GM18868 (cell line): ENCODE measurements at regions not wholly inside any gene's neighbourhood (a gene's known extent, or its start where the extent isn't known, plus 50 kb on each side); places are given as distances from the start of the nearest gene placed in this dataset.
"Not testable (repeated sequence)": the region's sequence is repeated elsewhere in the genome, so short reads cannot be mapped to it uniquely, and the experiment has no call there.

Experiments used
- ATAC-seq: cut with Tn5 transposase; IDR thresholded peaks from one replicate; pipeline ENCODE4 v1.9.1; 2021; ENCODE audit warnings: mild to moderate bottlenecking, moderate library complexity; ENCODE audit not compliant: unreplicated experiment

DNA sequence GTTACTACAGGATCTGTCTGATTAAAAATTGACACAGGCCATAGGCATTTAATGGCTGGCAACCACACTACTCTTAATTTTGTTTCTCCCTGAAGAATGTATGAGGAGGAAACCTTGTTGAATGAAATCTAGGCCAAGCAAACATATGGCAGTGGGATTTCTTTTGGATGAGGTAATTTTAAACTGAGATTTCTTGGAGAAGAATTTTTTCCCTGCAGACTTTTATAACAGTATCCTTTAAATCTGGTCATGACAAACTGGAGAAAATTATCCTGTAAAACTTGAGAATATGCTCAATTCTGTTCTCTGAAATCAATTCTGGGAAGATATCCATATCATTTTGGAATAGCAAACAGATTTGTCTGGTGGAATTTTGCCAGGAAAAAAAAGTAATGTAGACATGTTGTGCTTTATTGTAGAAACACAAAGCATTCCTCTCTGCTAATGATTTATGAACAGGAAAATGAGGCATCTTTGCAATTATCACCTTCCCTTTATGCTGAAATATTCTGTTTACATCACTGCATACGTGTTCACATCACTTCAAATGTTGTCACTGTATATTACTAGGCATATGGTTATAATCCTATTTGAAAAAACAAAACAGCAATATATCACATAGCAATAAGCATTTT lies 108.3 kb upstream of the ARSJ start:
- ATAC-seq: no peak

DNA sequence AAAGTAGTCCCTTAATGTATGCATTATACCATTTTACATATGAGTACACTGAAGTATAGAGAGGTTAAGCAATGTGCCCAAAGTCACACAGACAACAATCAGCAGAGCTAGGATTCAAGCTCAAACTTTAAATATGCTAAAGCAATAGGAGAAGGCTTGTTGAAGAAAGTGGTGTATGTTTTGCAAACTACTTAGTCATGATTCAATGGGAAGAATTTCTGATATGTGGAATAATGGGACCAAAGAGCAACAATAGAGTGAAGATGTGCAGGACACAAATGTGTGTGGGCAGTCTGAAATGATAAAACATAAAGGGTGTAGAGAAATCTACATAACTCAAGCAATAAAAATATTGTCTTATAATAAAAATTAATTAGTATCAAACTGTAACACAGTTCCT lies 109.0 kb upstream of the ARSJ start:
- ATAC-seq: no peak

DNA sequence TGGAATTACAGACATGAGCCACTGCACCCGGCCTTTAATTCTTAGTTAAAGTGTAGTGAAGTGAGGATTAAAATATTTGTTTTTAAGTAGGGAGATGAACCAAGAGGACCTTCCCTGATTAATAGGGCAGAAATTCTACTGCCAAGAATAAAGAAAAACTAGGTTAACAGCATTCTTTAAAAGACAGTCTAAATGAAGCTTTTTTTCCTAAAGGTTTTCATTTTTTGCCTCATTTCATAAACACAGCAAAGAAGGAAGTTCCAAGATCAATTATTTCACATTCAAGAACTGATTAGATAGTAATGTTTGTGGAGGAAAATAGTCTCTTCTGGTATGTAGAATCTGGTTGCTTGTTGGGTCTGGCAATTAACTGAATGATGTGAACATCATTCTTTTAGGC lies 112.1 kb upstream of the ARSJ start:
- no peak for ATAC-seq

DNA sequence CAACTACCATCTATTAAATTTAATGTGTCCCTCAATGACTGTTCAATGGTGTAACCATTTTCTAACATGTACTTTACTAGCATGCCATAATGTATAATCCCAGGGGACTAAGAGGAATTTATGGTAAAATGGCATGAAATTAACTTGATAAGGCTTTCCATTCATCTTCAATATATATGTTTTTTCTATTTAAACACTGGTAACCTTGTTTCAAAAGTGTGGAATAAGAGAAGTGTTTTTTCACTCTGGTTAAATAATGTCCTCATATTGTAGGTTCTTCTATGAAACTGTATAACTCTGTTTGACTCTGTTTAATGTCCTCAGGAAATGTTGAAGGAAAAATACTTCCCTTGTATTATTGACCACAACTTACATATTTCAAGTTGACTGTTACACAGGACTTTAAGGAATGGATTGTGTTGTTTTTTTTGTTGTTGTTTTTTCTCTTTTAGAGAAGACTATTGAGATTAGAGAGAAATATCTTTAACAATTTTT lies 113.8 kb upstream of the ARSJ start:
- ATAC-seq: no peak

DNA sequence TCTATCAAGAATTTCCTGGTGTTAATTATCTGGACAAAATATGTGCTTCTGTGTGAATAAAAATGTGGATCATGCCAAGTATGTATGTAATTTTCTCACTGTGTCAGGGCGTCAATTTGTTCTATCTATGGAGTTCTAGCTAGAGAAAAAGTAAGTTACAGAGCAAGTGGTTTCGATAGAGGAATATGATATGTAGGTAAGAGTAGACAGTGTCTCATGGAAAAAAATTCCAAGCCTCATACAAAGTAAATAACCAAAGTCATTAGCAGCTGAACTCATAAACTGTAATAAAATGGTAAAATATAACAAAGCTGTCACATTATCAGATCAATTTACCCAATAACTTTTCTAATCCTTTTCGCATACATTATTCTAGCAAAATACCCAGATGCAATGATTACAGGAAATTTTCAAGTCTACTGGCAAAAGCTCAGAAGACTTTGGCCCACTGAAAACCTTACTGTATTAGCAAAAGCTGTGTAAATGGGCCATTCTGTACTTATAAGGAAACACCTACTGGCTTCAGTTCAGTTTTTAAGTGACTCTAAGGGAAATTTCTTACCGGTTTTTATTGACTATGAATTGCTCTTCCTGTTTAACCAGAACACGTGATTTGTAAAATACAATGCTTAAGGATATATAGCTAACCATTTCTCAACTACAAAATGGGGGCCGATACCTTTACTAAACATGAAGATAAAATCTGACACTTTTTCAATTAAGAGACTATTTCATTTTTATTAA lies 121.0 kb upstream of the ARSJ start:
- no peak for ATAC-seq

DNA sequence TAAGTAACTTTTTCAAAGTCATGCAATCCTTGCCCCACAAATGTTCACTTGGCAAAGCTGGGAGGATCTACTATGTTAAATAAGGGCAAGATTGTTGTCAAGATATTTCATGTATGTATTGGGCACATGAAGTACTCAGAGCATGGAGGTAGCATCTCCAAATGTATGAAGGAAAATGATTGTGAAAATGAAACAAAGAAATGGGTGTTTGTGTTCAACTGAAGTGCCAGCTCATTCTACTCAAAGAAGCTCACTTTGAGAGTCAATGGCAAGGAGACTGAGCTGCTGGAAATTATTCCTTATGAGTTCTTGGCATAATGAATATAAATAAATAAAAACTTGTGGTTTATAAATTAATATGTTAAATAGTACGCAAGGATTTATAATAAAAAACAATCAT lies 124.5 kb upstream of the ARSJ start:
- no peak for ATAC-seq

DNA sequence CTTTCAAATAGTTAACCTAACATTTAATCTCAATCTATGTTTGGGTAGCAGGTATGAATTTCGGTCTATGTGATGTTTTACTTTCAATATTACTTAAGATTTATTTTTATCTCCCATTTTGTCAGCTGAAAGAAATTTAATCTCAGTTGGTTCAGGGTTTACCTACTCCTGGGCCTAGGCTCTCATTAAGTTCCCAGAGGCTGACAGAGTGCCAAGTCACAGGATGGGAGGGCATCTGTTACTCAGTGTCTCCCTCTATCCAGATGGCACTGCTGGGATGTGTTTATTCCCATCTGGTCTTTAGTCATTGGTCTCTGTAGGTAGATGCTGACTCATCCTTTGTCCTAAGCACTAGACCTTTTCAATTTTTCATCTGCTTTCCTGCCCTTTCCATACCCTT lies 129.4 kb upstream of the ARSJ start:
- ATAC-seq: peak; percentile 40

DNA sequence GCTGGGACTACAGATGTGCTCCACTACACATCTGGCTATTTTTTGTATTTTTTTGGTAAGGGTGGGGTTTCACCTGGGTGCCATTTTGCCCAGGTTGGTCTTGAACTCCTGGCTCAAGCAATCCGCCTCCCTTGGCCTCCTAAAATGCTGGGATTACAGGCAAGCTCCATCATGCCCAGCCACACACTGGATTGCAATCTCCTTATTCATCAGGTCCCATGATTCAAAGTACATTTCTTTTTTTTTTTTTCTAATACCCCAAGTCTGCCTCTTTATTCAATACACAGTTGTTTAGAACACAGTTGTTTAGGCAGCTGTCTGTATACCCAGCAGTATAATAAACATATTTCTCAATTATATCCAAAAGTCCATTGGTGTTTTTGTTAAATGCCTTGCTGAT lies 130.3 kb upstream of the ARSJ start:
- ATAC-seq: no peak

DNA sequence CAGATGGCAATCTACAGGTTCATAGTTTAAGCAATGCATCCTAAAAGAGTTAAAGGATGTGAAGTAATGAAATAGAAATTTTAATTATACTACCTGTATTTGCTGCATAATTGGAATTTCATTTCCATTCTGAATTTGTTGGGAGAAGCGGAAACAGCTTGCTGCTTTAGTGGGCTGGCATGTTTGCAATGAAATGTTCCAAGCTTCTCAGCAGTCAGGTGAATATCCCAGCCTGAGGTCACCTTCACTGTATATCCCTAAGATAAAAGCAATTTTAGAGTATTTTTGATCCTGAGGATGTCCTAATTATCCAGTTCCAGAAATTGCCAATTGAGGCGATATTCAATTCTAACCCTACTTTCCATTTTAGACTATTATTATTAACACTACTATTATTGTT lies 136.1 kb upstream of the ARSJ start:
- ATAC-seq: no peak

DNA sequence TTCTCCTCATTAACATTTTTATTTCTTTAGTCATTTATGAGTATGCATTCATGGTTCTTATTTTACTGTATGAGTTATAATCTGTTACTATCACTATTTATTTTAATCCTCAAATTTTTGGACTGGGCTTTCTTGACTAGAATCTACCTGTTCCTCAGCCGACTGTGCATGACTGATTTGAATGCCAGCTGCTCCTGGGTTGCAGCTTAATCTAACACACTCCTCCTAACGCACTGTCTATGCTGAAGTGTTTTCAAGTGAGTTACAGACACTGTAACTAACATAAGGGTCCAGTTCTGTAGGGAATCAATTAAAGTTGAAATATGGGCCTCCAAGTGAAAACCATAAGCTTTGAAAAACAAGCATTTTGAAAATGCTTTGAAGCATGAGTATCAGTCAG lies 137.4 kb upstream of the ARSJ start:
- no peak for ATAC-seq

DNA sequence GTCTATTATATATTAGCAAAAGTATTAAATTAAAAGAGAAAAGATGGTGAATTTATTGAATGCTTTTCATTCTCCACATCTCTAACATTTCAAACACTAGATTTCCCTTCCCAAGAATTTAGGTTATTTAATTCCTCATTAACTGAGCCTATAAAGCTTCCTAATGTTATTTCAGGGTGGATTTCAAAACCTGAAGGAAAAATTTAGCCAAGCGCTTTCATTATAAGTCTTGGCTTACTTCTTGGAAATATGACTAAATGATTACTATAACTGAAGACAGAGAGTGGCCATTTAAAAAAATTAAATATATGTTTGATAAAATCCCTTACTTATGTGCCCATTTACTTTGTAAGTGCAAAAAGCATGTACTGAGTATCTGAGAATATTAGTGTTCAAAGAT lies 141.8 kb upstream of the ARSJ start:
- ATAC-seq: no peak

DNA sequence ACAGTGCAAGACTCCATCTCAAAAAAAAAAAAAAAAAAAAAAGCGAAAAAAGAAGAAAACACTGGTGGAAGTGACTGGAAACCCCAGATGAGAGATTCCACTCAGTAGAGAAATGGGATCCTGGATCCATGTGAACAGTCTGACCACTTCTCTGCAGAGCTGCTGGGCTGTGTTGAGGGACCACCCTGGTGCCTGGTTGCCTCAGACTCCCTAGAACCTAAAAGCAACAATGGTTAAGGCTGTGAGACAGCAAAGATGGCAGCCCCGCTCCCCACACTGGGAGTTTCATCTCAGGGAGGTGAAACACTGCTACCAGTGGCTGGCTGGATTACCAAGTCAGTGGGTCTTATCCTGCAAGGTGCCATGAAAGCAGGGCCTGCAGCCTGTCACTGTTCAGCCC lies 152.8 kb upstream of the ARSJ start:
- no peak for ATAC-seq

DNA sequence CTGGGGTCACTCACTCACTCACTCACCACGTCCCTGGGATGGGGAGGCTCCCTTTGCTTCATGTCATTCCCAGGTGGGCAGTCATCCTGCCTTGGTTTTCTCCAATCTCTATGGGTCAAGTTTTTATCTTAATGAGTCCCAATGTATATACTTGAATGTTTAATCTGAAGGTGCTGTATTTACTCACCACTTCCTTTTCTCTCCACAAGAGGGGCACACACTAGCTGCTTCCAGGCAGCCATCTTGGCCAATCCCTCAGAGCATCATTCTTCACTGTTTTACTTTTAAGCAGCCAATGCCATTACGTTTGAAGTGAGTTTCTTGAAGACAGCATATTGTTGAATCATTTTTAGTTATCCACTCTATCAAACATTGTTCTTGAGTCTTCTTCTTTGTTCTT lies 153.4 kb upstream of the ARSJ start:
- peak; percentile 96 for ATAC-seq

DNA sequence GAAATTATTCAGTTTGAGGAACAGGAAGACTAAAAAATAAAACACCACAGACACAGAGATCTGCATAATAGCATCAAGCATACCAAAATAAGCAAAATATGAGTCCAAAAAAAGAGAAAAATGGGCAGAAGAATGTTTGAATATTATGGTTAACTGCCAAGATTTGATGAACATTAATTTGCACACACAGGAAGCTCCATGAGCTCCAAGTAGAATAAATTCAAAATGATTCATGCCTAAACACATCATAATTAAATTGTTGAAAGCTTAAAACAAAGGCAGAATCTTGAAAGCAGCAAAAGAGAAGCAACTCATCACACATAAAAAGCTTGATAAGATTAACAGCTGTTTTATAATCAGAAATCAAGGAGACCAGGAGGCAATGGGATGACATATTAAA lies 156.6 kb upstream of the ARSJ start:
- ATAC-seq: no peak

DNA sequence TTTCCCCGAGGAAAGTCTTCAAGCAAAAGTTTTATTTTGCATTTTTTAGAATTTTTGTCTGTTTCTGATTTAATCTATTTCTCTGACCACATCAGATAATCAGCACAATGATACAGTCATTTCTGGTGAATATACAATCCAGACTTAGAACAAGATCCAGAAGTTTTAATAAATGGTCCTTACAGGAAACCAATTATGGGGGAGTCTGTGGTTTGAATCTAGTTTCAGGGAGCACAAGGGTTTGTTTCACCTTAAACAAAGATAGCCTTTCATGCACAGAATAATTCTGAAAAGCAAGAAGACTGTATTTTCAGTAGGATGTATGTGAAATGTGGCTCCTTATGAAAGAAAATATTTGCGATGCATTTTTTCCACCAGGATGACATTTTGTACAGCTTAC lies 158.5 kb upstream of the ARSJ start:
- no peak for ATAC-seq

DNA sequence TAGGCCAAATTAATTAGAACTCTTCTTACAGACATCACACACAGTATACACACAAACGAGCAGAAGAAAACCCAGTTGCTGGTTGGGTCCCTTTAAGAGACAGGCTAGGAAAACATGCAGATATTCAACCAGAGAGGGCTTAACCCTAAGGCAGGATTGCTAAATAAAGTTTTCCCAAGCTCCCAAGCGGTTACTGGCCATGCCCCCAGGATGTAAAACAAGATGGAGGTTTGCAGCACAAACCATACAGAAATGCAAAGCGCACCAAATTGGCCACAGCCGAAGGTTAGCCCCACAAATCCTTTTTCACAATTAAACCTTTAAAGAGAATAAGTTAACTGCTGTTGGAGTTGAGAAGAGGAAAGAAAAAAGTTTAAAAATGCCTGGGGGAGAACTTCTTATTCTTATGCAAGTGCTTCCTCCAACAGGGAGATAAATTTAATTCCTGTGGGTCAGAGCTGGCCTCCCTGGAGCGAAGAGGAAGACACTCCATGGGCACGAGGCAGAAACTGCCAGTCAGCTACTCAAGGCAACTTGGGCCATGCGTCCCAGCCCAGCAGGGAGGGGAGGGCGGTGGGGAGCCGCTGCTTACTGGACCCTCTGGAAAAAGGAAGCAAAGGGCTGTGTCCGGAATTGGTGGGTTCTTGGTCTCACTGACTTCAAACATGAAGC lies 167.6 kb upstream of the ARSJ start:
- no peak for ATAC-seq

DNA sequence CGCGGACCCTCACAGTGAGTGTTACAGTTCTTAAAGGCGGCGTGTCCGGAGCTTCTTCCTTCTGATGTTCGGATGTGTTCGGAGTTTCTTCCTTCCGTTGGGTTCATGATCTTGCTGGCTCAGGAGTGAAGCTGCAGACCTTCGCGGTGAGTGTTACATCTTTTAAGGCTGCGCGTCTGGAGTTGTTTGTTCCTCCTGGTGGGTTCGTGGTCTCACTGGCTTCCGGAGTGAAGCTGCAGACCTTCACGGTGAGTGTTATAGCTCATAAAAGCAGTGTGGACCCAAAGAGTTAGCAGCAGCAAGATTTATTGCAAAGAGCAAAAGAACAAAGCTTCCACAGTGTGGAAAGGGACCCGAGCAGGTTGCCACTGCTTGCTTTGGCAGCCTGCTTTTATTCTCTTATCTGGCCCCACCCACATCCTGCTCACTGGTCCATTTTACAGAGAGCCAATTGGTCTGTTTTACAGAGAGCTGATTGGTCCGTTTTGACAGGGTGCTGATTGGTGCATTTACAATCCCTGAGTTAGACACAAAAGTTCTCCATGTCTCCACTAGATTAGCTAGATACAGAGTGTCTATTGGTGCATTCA lies 168.3 kb upstream of the ARSJ start:
- not testable (repeated sequence) for ATAC-seq

DNA sequence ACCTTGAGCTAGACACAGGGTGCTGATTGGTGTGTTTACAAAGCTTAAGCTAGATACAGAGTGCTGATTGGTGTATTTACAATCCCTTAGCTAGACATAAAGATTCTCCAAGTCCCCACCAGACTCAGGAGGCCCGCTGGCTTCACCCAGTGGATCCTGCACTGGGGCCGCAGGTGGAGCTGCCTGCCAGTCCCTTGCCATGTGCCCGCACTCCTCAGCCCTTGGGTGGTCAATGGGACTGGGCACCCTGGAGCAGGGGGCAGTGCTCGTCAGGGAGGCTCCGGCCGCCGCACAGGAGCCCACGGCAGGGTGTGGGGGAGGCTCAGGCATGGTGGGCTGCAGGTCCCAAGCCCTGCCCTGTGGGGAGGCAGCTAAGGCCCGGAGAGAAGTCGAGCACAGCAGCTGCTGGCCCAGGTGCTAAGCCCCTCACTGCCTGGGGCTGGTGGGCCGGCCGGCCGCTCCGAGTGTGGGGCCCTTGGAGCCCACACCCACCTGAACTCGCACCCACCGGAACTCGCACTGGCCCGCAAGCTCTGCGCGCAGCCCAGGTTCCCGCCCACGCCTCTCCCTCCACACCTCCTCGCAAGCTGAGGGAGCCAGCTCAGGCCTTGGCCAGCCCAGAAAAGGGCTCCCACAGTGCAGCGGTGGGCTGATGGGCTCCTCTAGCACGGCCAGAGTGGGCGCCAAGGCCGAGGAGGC lies 169.1 kb upstream of the ARSJ start:
- not testable (repeated sequence) for ATAC-seq

DNA sequence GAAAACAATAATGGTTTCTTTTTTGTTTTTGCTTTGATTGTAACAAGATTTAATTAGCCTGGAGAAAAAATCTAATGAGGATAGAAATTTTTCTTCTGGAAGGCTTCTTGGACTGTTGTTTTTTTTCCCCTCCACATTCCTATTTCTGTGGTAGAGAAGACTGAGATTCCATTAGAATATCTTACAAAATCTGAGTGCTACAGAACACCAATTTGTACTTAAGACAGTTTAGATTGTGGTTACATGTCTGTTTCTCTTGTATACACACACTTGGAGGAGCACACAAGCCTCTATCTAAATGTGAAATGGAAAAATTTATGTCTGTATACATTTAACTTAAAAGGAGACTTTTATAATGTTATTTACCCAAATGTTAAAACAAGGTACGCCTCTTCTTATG lies 176.9 kb upstream of the ARSJ start:
- no peak for ATAC-seq

DNA sequence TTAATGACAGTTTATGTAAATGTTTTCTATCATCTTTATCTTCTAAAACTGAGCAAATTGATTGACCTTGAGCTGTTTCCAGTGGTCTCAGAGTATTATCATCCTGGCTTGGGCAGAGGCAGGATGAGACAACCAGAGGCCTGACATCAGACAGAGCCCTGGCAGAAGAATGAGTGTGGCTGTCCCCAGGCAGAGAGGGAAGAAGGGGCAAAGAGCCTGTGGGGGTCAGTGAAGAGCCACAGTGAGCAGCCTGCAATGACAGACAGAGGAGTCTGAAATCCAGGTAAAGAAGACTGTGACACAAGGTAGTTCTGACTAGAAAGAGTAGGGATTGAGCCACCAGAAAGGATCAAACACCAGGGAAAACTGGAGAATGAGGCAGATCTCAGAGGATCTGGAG lies 182.4 kb upstream of the ARSJ start:
- no peak for ATAC-seq

DNA sequence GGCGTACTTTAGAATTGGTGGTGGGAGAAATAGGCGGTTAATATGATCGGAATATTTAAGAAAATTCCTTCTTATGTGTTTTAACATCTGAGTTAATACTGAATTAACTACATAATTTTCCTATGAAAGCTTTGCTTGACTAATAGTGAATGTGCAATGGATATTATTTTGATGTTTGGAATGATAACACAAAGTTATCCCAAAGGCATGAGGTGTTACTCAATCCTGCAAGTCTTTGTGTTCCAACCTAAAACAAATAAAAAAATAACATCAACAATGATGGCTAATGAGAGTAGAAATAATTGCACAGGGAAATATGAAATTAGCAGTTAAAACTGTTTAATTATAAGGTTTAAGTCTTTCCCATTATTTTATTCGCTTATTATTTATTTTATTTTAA lies 183.6 kb upstream of the ARSJ start:
- no peak for ATAC-seq
